ENCODE measurements at regions not wholly inside any gene's neighbourhood (a gene's known extent, or its start where the extent isn't known, plus 50 kb on each side); places are given as distances from the start of the nearest gene placed in this dataset.

- no peaks in the 10 kb centered on the region for H3K36me3 ChIP-seq (ENCODE audit: insufficient read depth, low read length)
- no peaks in the 10 kb centered on the region for H3K27me3 ChIP-seq (ENCODE audit: insufficient read depth, low read length)
- no peaks in the 10 kb centered on the region for H3K9me3 ChIP-seq (ENCODE audit: low read length)
- H3K4me1 ChIP-seq (ENCODE audit: insufficient read depth, low read length), result no peaks in the 10 kb centered on the region
- H2AFZ ChIP-seq (ENCODE audit: low read depth, low read length), result no peak overlapping the region
- no peak overlapping the region for H3K4me3 ChIP-seq (ENCODE audit: low read length)
These were observed 144.6 kb upstream of the VEPH1 start for GRCh38 chr3:157647820-157648219.

GRCh38 chr3:157639756-157640426, 136.7 kb upstream of the VEPH1 start:
- H3K4me1 ChIP-seq (ENCODE audit: insufficient read depth, low read length), result no peaks in the 10 kb centered on the region
- H3K27me3 ChIP-seq (ENCODE audit: insufficient read depth, low read length), result no peaks in the 10 kb centered on the region
- no peaks in the 10 kb centered on the region for H3K9me3 ChIP-seq (ENCODE audit: low read length)
- H3K36me3 ChIP-seq (ENCODE audit: insufficient read depth, low read length), result no peaks in the 10 kb centered on the region
- no peak overlapping the region for H3K4me3 ChIP-seq (ENCODE audit: low read length)
- no peak overlapping the region for H2AFZ ChIP-seq (ENCODE audit: low read depth, low read length)

DNA sequence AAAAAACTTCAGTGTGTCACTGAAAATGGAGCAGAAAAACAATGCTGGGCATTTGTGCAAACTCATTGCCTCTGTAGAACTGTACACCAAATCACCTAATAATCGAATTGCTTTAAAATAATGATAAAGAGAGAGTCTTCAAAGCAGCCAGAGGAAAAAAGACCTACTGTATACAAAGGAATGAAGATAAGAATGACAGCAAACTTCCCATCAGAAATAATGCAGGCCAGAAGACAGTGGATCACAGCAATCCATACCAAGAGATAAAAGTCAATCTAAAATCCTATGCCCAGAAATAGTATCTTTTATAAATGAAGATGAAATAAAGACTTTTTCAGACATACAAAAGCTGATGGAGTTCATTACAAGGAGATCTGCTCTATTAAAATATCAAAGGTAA, 134.7 kb upstream of the VEPH1 start:
- Histone ChIP-seq H3K4me1 (ENCODE audit: insufficient read depth, low read length) (no peaks in the 10 kb centered on the region), H3K9me3 (ENCODE audit: low read length) (no peaks in the 10 kb centered on the region), H3K36me3 (ENCODE audit: insufficient read depth, low read length) (no peaks in the 10 kb centered on the region), H3K27me3 (ENCODE audit: insufficient read depth, low read length) (no peaks in the 10 kb centered on the region), H3K4me3 (ENCODE audit: low read length) (no peak overlapping the region), H2AFZ (ENCODE audit: low read depth, low read length) (no peak overlapping the region)

GRCh38 chr3:157633241-157633640, 130.0 kb upstream of the VEPH1 start:
- Histone ChIP-seq H3K9me3 (ENCODE audit: low read length) (no peaks in the 10 kb centered on the region), H3K4me3 (ENCODE audit: low read length) (no peak overlapping the region), H3K4me1 (ENCODE audit: insufficient read depth, low read length) (peaks cover 2% of the 10 kb centered on the region), H3K27me3 (ENCODE audit: insufficient read depth, low read length) (peaks cover 2% of the 10 kb centered on the region), H2AFZ (ENCODE audit: low read depth, low read length) (no peak overlapping the region), H3K36me3 (ENCODE audit: insufficient read depth, low read length) (no peaks in the 10 kb centered on the region)

DNA sequence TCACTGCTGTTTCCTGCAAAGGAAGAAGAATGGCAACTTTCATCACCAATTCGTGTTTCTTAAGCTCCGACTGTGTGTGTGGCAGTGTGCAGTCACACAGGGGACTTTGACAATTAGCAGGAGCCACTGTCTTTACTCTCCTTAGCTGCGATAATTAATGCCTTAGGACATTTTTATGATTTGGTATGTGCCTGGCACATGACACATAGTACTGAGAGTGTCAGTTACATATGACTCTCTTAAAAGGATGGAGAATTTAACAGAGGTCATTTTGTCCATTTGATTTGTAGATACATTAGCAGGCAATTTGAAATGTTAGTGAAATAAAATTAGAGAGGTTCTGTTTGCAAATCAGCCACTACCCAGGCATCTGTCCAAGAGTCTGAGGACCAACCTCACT, 128.9 kb upstream of the VEPH1 start:
- no peak overlapping the region for H2AFZ ChIP-seq (ENCODE audit: low read depth, low read length)
- peaks cover 2% of the 10 kb centered on the region for H3K27me3 ChIP-seq (ENCODE audit: insufficient read depth, low read length)
- H3K9me3 ChIP-seq (ENCODE audit: low read length), result no peaks in the 10 kb centered on the region
- peaks cover 2% of the 10 kb centered on the region for H3K4me1 ChIP-seq (ENCODE audit: insufficient read depth, low read length)
- H3K36me3 ChIP-seq (ENCODE audit: insufficient read depth, low read length), result no peaks in the 10 kb centered on the region
- H3K4me3 ChIP-seq (ENCODE audit: low read length), result no peak overlapping the region

DNA sequence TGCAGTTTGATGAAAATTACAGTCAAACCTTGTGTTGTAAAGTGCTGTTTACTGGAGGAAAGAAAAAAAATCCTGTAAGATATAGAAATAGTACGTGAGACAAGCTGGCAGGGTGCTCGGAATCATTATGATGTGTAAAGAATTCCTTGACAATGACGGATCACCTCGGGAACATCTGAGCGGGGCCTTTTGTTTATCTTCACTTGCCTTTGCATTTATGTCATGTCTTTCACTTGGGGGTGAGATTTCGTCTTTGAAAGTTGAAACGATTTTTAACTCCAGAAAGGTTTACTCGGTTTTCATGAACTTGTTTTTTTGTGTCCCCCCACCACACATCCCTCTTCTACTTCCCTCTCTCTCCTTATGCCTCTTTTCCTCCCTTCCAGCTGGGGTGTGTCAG, 128.3 kb upstream of the VEPH1 start:
- Histone ChIP-seq H3K27me3 (ENCODE audit: insufficient read depth, low read length) (peaks cover 2% of the 10 kb centered on the region), H3K4me3 (ENCODE audit: low read length) (no peak overlapping the region), H3K9me3 (ENCODE audit: low read length) (no peaks in the 10 kb centered on the region), H2AFZ (ENCODE audit: low read depth, low read length) (no peak overlapping the region), H3K36me3 (ENCODE audit: insufficient read depth, low read length) (no peaks in the 10 kb centered on the region), H3K4me1 (ENCODE audit: insufficient read depth, low read length) (peaks cover 2% of the 10 kb centered on the region)

DNA sequence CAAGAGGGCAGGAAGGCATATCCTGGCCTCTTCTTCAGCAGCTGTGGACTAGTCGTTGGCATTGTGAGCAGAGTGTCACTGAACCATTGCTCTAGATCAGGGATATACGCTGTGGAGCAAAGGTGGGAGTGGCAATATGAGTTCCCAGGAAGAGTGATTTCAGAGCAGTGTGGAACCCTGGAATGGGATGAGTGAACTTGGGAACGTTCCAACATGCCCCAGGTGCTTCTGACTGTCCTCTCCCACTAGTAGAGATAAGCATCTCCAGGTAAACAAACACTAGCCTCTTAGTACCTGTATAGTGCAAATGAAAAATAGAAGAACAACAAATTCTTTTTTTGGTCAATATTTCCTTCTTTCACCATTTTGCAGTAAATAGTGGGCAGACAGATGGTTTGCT, 123.6 kb upstream of the VEPH1 start:
- Histone ChIP-seq H3K9me3 (ENCODE audit: low read length) (no peaks in the 10 kb centered on the region), H3K4me1 (ENCODE audit: insufficient read depth, low read length) (peaks cover 2% of the 10 kb centered on the region), H3K27me3 (ENCODE audit: insufficient read depth, low read length) (peaks cover 2% of the 10 kb centered on the region), H3K4me3 (ENCODE audit: low read length) (no peak overlapping the region), H3K36me3 (ENCODE audit: insufficient read depth, low read length) (no peaks in the 10 kb centered on the region), H2AFZ (ENCODE audit: low read depth, low read length) (no peak overlapping the region)

GRCh38 chr3:157624801-157625200, 121.6 kb upstream of the VEPH1 start:
- Histone ChIP-seq H3K4me3 (ENCODE audit: low read length) (no peak overlapping the region), H3K9me3 (ENCODE audit: low read length) (no peaks in the 10 kb centered on the region), H3K4me1 (ENCODE audit: insufficient read depth, low read length) (no peaks in the 10 kb centered on the region), H2AFZ (ENCODE audit: low read depth, low read length) (no peak overlapping the region), H3K27me3 (ENCODE audit: insufficient read depth, low read length) (peaks cover 2% of the 10 kb centered on the region), H3K36me3 (ENCODE audit: insufficient read depth, low read length) (no peaks in the 10 kb centered on the region)

- Histone ChIP-seq H3K36me3 (ENCODE audit: insufficient read depth, low read length) (no peaks in the 10 kb centered on the region), H3K9me3 (ENCODE audit: low read length) (no peaks in the 10 kb centered on the region), H3K27me3 (ENCODE audit: insufficient read depth, low read length) (peaks cover 2% of the 10 kb centered on the region), H3K4me1 (ENCODE audit: insufficient read depth, low read length) (peaks cover 4% of the 10 kb centered on the region), H2AFZ (ENCODE audit: low read depth, low read length) (peak overlapping the region; percentile 8), H3K4me3 (ENCODE audit: low read length) (no peak overlapping the region)
These were observed 115.7 kb upstream of the VEPH1 start for GRCh38 chr3:157618886-157619285.

GRCh38 chr3:157618075-157618760, 115.0 kb upstream of the VEPH1 start:
- Histone ChIP-seq H2AFZ (ENCODE audit: low read depth, low read length) (peak overlapping the region; percentile 8), H3K9me3 (ENCODE audit: low read length) (no peaks in the 10 kb centered on the region), H3K4me3 (ENCODE audit: low read length) (no peak overlapping the region), H3K4me1 (ENCODE audit: insufficient read depth, low read length) (peaks cover 4% of the 10 kb centered on the region), H3K36me3 (ENCODE audit: insufficient read depth, low read length) (no peaks in the 10 kb centered on the region), H3K27me3 (ENCODE audit: insufficient read depth, low read length) (peaks cover 2% of the 10 kb centered on the region)

GRCh38 chr3:157614896-157615295, 111.7 kb upstream of the VEPH1 start:
- Histone ChIP-seq H3K27me3 (ENCODE audit: insufficient read depth, low read length) (no peaks in the 10 kb centered on the region), H3K9me3 (ENCODE audit: low read length) (no peaks in the 10 kb centered on the region), H3K36me3 (ENCODE audit: insufficient read depth, low read length) (no peaks in the 10 kb centered on the region), H3K4me1 (ENCODE audit: insufficient read depth, low read length) (peaks cover 4% of the 10 kb centered on the region), H2AFZ (ENCODE audit: low read depth, low read length) (no peak overlapping the region), H3K4me3 (ENCODE audit: low read length) (no peak overlapping the region)

- Histone ChIP-seq H3K9me3 (ENCODE audit: low read length) (no peaks in the 10 kb centered on the region), H3K4me1 (ENCODE audit: insufficient read depth, low read length) (no peaks in the 10 kb centered on the region), H2AFZ (ENCODE audit: low read depth, low read length) (no peak overlapping the region), H3K27me3 (ENCODE audit: insufficient read depth, low read length) (no peaks in the 10 kb centered on the region), H3K4me3 (ENCODE audit: low read length) (no peak overlapping the region), H3K36me3 (ENCODE audit: insufficient read depth, low read length) (no peaks in the 10 kb centered on the region)
These were observed 108.4 kb upstream of the VEPH1 start for GRCh38 chr3:157611536-157612076.

DNA sequence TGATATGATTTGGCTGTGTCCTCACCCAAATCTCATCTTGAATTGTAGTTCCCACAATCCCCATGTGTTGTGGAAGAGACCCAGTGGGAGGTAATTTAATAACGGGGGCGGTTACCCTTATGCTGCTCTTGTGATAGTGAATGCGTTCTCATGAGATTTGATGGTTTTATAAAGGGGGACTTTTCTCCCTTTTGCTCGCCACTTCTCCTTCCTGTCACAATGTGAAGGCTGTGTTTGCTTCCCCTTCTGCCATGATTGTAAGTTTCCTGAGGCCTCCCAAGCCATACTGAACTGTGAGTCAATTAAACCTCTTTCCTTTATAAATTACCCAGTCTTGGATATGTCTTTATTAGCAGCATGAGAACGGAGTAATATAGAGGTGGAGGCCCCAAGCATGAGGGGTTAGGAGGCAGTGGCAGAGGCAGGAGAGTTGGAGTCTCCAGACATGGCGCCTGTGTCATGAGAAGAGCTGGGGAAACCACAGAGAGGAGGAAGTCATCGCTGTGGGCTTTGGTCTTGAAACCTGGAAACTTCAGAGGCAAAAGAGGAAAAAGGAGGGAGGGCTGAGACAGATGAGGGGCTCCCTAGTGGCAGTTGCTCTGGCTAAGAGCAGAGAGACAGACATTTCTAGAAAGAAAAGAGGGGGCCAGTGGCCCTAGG, 107.8 kb upstream of the VEPH1 start:
- Histone ChIP-seq H2AFZ (ENCODE audit: low read depth, low read length) (no peak overlapping the region), H3K27me3 (ENCODE audit: insufficient read depth, low read length) (no peaks in the 10 kb centered on the region), H3K36me3 (ENCODE audit: insufficient read depth, low read length) (no peaks in the 10 kb centered on the region), H3K4me3 (ENCODE audit: low read length) (no peak overlapping the region), H3K4me1 (ENCODE audit: insufficient read depth, low read length) (no peaks in the 10 kb centered on the region), H3K9me3 (ENCODE audit: low read length) (no peaks in the 10 kb centered on the region)
